ENCODE measurements at regions not wholly inside any gene's neighbourhood (a gene's known extent, or its start where the extent isn't known, plus 50 kb on each side); places are given as distances from the start of the nearest gene placed in this dataset.

GRCh38 chr7:46660402-46660980, 739.4 kb upstream of the IGFBP3 start:
- DNase-seq (ENCODE audit: low read depth), result no peak
- H3K4me3 ChIP-seq (ENCODE audit: low read depth, low read length), result no peak overlapping the region
- no peak for TF ChIP-seq CTCF (conservative IDR thresholded peaks at IDR 0.05; ENCODE audit: low read depth, low read length)

GRCh38 chr7:46658281-46658680, 737.2 kb upstream of the IGFBP3 start:
- no peak for TF ChIP-seq CTCF (conservative IDR thresholded peaks at IDR 0.05; ENCODE audit: low read depth, low read length)
- peak; percentile 49 for DNase-seq (ENCODE audit: low read depth)
- H3K4me3 ChIP-seq (ENCODE audit: low read depth, low read length), result no peak overlapping the region

GRCh38 chr7:46654546-46655443, 733.7 kb upstream of the IGFBP3 start:
- TF ChIP-seq CTCF (conservative IDR thresholded peaks at IDR 0.05; ENCODE audit: low read depth, low read length), result no peak
- no peak overlapping the region for H3K4me3 ChIP-seq (ENCODE audit: low read depth, low read length)
- DNase-seq (ENCODE audit: low read depth), result peak; percentile 39

GRCh38 chr7:46653848-46654247, 732.8 kb upstream of the IGFBP3 start:
- no peak overlapping the region for H3K4me3 ChIP-seq (ENCODE audit: low read depth, low read length)
- no peak for TF ChIP-seq CTCF (conservative IDR thresholded peaks at IDR 0.05; ENCODE audit: low read depth, low read length)
- DNase-seq (ENCODE audit: low read depth), result no peak

- no peak for DNase-seq (ENCODE audit: low read depth)
- TF ChIP-seq CTCF (conservative IDR thresholded peaks at IDR 0.05; ENCODE audit: low read depth, low read length), result no peak
- no peak overlapping the region for H3K4me3 ChIP-seq (ENCODE audit: low read depth, low read length)
These were observed 731.2 kb upstream of the IGFBP3 start for GRCh38 chr7:46652317-46652716.

- H3K4me3 ChIP-seq (ENCODE audit: low read depth, low read length), result no peak overlapping the region
- DNase-seq (ENCODE audit: low read depth), result no peak
- TF ChIP-seq CTCF (conservative IDR thresholded peaks at IDR 0.05; ENCODE audit: low read depth, low read length), result no peak
These were observed 730.6 kb upstream of the IGFBP3 start for GRCh38 chr7:46651561-46652088.
